PC-3 (cell line): ENCODE measurements at regions not wholly inside any gene's neighbourhood (a gene's known extent, or its start where the extent isn't known, plus 50 kb on each side); places are given as distances from the start of the nearest gene placed in this dataset.

Source experiments
- CTCF ChIP-seq: fragments of 300-600 bp; sonication (generic); conservative IDR thresholded peaks from 2 replicates; pipeline ENCODE4 v1.5.1; 2017; ENCODE audit warnings: antibody characterized with exemption, low read depth, mild to moderate bottlenecking, low read length
- EZH2phosphoT487 ChIP-seq: fragments of 300-600 bp; sonication (generic); IDR thresholded peaks from 2 replicates; pipeline ENCODE4 v1.6.1; 2018; ENCODE audit warnings: mild to moderate bottlenecking, antibody characterized with exemption, low read length, borderline replicate concordance

- TF ChIP-seq EZH2phosphoT487, result no peak
- TF ChIP-seq CTCF, result no peak
Observed at GRCh38 chr20:47451602-47451904, 50.1 kb upstream of the NCOA3 start.
